HCT116 (cell line): ENCODE measurements at regions not wholly inside any gene's neighbourhood (a gene's known extent, or its start where the extent isn't known, plus 50 kb on each side); places are given as distances from the start of the nearest gene placed in this dataset.

Experiments
- ATAC-seq: fragments of 200-7000 bp; cut with Tn5 transposase; 2 replicates; pipeline ENCODE4 v1.9.1; 2020; ENCODE audit warnings: mild to moderate bottlenecking, moderate library complexity
- BruUV-seq: library from RNA; stranded (reverse); fragments of 400-500 nt; replicated peaks from 2 replicates; lab custom pipeline; 2021; lab: Mats Ljungman, UMichigan
- CTCF ChIA-PET: fragments of 300-600 bp; sonication (Branson Sonifier 250); formaldehyde crosslinking; loops from one replicate; lab custom pipeline; 2021; ENCODE audit warnings: antibody characterized with exemption; lab: Charles Lee
- POLR2A ChIA-PET: fragments of 300-600, 350-600 bp; sonication (Branson Sonifier 250); formaldehyde crosslinking; loops from one replicate; lab custom pipeline; 2021; ENCODE audit warnings: antibody characterized with exemption; lab: Charles Lee
- RAD21 ChIA-PET, 2 experiments: fragments of 300-600 bp; sonication (Branson Sonifier 250); formaldehyde crosslinking; loops; one replicate each; lab custom pipeline; 2023; ENCODE audit warnings: low total read pairs in 2 of 2; ENCODE audit not compliant: uncharacterized antibody in 2 of 2, unreplicated experiment in 2 of 2, low non-redundant PET in 1 of 2; lab: Charles Lee
- DNase-seq: peaks from one replicate; pipeline ENCODE4 v3.0.0-alpha.2; 2010; ENCODE audit warnings: low read depth, low spot score
- H2AFZ ChIP-seq: fragments of 200-600 bp; shearing (Covaris generic), sonication (generic); 2 replicates; pipeline ENCODE4 v1.6.1; 2017; ENCODE audit warnings: low read depth, mixed run types, mixed read lengths, antibody characterized with exemption, low read length; ENCODE audit not compliant: poor library complexity, severe bottlenecking
- H3K27ac ChIP-seq: 2 replicates; pipeline ENCODE4 v1.5.1; 2012; ENCODE audit warnings: low read depth, low read length
- H3K27me3 ChIP-seq: fragments of 200-600 bp; sonication (generic); 2 replicates; pipeline ENCODE4 v1.6.1; 2016; ENCODE audit warnings: mixed run types, low read length, mixed read lengths; ENCODE audit not compliant: insufficient read depth
- H3K36me3 ChIP-seq, 2 experiments: fragments of 200-500 bp in 1 of 2; fragments of 200-600 bp in 1 of 2; sonication (Bioruptor generic) in 1 of 2; sonication (generic) in 1 of 2; 2 replicates each; pipeline versions ENCODE4 v1.5.1 to v1.6.1; 2014 to 2016; ENCODE audit warnings: low read length in 2 of 2, inconsistent platforms in 1 of 2, mixed read lengths in 1 of 2, mixed run types in 1 of 2; ENCODE audit not compliant: insufficient read depth in 2 of 2, control insufficient read depth in 1 of 2
- H3K4me1 ChIP-seq, 2 experiments: fragments of 200-600 bp in 1 of 2; sonication (generic) in 1 of 2; 2 replicates each; pipeline versions ENCODE4 v1.5.1 to v1.6.1; 2012 to 2017; ENCODE audit warnings: low read length in 2 of 2, inconsistent platforms in 1 of 2, mild to moderate bottlenecking in 1 of 2, mixed read lengths in 1 of 2, mixed run types in 1 of 2, moderate library complexity in 1 of 2; ENCODE audit not compliant: insufficient read depth in 2 of 2, control insufficient read depth in 1 of 2
- H3K4me2 ChIP-seq: fragments of 200-600 bp; sonication (generic); 2 replicates; pipeline ENCODE4 v1.6.1; 2017; ENCODE audit warnings: mixed run types, low read length, mixed read lengths
- H3K4me3 ChIP-seq, 2 experiments: fragments of 200-600 bp in 1 of 2; sonication (generic) in 1 of 2; replicated peaks in 1 of 2; 2 replicates each; pipeline ENCODE4 v1.5.1; 2011 to 2016; ENCODE audit warnings: low read length in 2 of 2, control low read depth in 1 of 2, low read depth in 1 of 2, mild to moderate bottlenecking in 1 of 2, mixed read lengths in 1 of 2, mixed run types in 1 of 2
- H3K79me2 ChIP-seq: fragments of 200-600 bp; sonication (generic); 2 replicates; pipeline ENCODE4 v1.6.1; 2017; ENCODE audit warnings: mild to moderate bottlenecking, mixed run types, low read length, moderate library complexity, mixed read lengths; ENCODE audit not compliant: insufficient read depth
- H3K9ac ChIP-seq: fragments of 200-600 bp; sonication (generic); 2 replicates; pipeline ENCODE4 v1.6.1; 2016; ENCODE audit warnings: low read length, mixed read lengths
- H3K9me2 ChIP-seq: fragments of 200-600 bp; sonication (generic), shearing (Covaris generic); 2 replicates; pipeline ENCODE4 v1.6.1; 2017; ENCODE audit warnings: mixed run types, mild to moderate bottlenecking, moderate library complexity; ENCODE audit not compliant: insufficient read depth
- H3K9me3 ChIP-seq, 2 experiments: fragments of 200-500 bp in 1 of 2; fragments of 200-600 bp in 1 of 2; sonication (Bioruptor generic) in 1 of 2; sonication (generic) in 1 of 2; 2 replicates each; pipeline ENCODE4 v1.6.1; 2014 to 2017; ENCODE audit warnings: low read length in 2 of 2, mixed read lengths in 2 of 2, inconsistent platforms in 1 of 2, low read depth in 1 of 2, mild to moderate bottlenecking in 1 of 2, mixed run types in 1 of 2, moderate library complexity in 1 of 2; ENCODE audit not compliant: control insufficient read depth in 1 of 2, insufficient read depth in 1 of 2
- H4K20me1 ChIP-seq: fragments of 200-600 bp; sonication (generic), shearing (Covaris generic); 2 replicates; pipeline ENCODE4 v1.6.1; 2017; ENCODE audit warnings: mixed run types, mild to moderate bottlenecking, moderate library complexity; ENCODE audit not compliant: insufficient read depth
- CBX3 ChIP-seq: IDR thresholded peaks from 2 replicates; pipeline ENCODE4 v1.6.1; 2012; ENCODE audit warnings: low read depth
- JUND ChIP-seq: IDR thresholded peaks from 2 replicates; pipeline ENCODE4 v1.6.1; 2012
- POLR2A ChIP-seq: IDR thresholded peaks from 2 replicates; pipeline ENCODE4 v1.7.0; 2011; ENCODE audit warnings: borderline replicate concordance; ENCODE audit not compliant: insufficient read depth, insufficient read length; ENCODE audit errors: extremely low read depth
- SIN3A ChIP-seq: IDR thresholded peaks from 2 replicates; pipeline ENCODE4 v1.6.1; 2012; ENCODE audit warnings: low read depth
- SP1 ChIP-seq: IDR thresholded peaks from 2 replicates; pipeline ENCODE4 v1.6.1; 2012; ENCODE audit warnings: low read depth
- SRF ChIP-seq: IDR thresholded peaks from 2 replicates; pipeline ENCODE4 v1.6.1; 2012; ENCODE audit warnings: low read depth
- TCF7L2 ChIP-seq: IDR thresholded peaks from 2 replicates; pipeline ENCODE4 v1.7.0; 2011; ENCODE audit warnings: borderline replicate concordance, inconsistent platforms; ENCODE audit not compliant: insufficient read depth, insufficient read length; ENCODE audit errors: extremely low read depth
- YY1 ChIP-seq: IDR thresholded peaks from 2 replicates; pipeline ENCODE4 v1.6.1; 2011; ENCODE audit warnings: low read length, low read depth, moderate library complexity, mild to moderate bottlenecking; ENCODE audit not compliant: insufficient replicate concordance; ENCODE audit errors: extremely low read depth
- ZBTB33 ChIP-seq: IDR thresholded peaks from 2 replicates; pipeline ENCODE4 v1.6.1; 2011; ENCODE audit warnings: mild to moderate bottlenecking, low read length, moderate library complexity; ENCODE audit not compliant: insufficient replicate concordance; ENCODE audit errors: extremely low read depth
- intact Hi-C: fragments of 100-400 bp; cut with micrococcal nuclease; formaldehyde crosslinking; loops from 2 replicates; pipeline ENCODE4 v1.10.0; 2022
- TF ChIP-seq, protein P1 (sequence below), 3 experiments: fragments of 200-600 bp in 1 of 3; sonication (generic) in 1 of 3; IDR thresholded peaks in 2 of 3; conservative IDR thresholded peaks in 1 of 3; 2 replicates each; pipeline ENCODE4 v1.5.1; 2012 to 2017; ENCODE audit warnings: low read depth in 2 of 3, low read length in 2 of 3, antibody characterized with exemption in 1 of 3, borderline replicate concordance in 1 of 3, control low read depth in 1 of 3, mild to moderate bottlenecking in 1 of 3, mixed read lengths in 1 of 3, mixed run types in 1 of 3, moderate library complexity in 1 of 3; ENCODE audit not compliant: insufficient read depth in 1 of 3
- TF ChIP-seq, protein P2 (sequence below): IDR thresholded peaks from 2 replicates; pipeline ENCODE4 v1.6.1; 2012; ENCODE audit warnings: low read depth

DNA sequence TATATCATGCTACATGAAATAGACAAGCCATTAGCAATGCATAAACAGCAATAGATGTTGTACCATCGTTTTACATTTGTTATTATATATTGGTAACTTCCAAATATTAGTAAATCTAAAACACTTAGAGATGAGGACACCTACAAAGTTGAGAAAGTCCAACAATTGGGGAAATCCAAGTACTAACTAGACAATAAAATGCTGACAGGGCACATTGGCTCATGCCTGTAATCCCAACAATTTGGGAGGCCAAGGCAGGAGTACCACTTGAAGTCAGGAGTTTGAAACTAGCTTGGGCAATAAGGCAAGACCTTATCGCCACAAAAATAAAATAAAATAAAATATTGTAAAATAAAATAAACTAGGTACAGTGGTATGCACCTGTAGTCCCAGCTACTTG, 1023.1 kb downstream of the SUCLG1 start:
- Histone ChIP-seq H3K27ac (no peak overlapping the region), H3K9me2 (no peaks in the 10 kb centered on the region), H3K9ac (no peak overlapping the region), H3K36me3 (no peaks in the 10 kb centered on the region), H3K79me2 (no peaks in the 10 kb centered on the region), H3K4me2 (no peak overlapping the region), H3K4me1 (no peaks in the 10 kb centered on the region), H4K20me1 (no peaks in the 10 kb centered on the region), H3K4me3 (no peak overlapping the region), H3K9me3 (no peaks in the 10 kb centered on the region), H3K27me3 (no peaks in the 10 kb centered on the region), H2AFZ (no peak overlapping the region)
- ChIA-PET CTCF (no interaction called here), POLR2A (no interaction called here), RAD21 (no interaction called here)
- ATAC-seq (no peak), DNase-seq (no peak)
- BruUV-seq, result no TSS peak
- intact Hi-C loops, result no loop called here
- no peak for TF ChIP-seq TCF7L2
- no peak for TF ChIP-seq SIN3A
- no peak for TF ChIP-seq SP1
- TF ChIP-seq POLR2A, result no peak
- TF ChIP-seq, protein P1, sequence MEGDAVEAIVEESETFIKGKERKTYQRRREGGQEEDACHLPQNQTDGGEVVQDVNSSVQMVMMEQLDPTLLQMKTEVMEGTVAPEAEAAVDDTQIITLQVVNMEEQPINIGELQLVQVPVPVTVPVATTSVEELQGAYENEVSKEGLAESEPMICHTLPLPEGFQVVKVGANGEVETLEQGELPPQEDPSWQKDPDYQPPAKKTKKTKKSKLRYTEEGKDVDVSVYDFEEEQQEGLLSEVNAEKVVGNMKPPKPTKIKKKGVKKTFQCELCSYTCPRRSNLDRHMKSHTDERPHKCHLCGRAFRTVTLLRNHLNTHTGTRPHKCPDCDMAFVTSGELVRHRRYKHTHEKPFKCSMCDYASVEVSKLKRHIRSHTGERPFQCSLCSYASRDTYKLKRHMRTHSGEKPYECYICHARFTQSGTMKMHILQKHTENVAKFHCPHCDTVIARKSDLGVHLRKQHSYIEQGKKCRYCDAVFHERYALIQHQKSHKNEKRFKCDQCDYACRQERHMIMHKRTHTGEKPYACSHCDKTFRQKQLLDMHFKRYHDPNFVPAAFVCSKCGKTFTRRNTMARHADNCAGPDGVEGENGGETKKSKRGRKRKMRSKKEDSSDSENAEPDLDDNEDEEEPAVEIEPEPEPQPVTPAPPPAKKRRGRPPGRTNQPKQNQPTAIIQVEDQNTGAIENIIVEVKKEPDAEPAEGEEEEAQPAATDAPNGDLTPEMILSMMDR (IDR thresholded peaks at IDR 0.05 in 2 of 3, conservative IDR thresholded peaks at IDR 0.05 in 1 of 3; ENCODE audit: borderline replicate concordance in 1 of 3, insufficient read depth in 1 of 3, low read depth in 2 of 3, low read length in 2 of 3), result no peak
- TF ChIP-seq CBX3, result no peak
- no peak for TF ChIP-seq YY1
- TF ChIP-seq, protein P2, sequence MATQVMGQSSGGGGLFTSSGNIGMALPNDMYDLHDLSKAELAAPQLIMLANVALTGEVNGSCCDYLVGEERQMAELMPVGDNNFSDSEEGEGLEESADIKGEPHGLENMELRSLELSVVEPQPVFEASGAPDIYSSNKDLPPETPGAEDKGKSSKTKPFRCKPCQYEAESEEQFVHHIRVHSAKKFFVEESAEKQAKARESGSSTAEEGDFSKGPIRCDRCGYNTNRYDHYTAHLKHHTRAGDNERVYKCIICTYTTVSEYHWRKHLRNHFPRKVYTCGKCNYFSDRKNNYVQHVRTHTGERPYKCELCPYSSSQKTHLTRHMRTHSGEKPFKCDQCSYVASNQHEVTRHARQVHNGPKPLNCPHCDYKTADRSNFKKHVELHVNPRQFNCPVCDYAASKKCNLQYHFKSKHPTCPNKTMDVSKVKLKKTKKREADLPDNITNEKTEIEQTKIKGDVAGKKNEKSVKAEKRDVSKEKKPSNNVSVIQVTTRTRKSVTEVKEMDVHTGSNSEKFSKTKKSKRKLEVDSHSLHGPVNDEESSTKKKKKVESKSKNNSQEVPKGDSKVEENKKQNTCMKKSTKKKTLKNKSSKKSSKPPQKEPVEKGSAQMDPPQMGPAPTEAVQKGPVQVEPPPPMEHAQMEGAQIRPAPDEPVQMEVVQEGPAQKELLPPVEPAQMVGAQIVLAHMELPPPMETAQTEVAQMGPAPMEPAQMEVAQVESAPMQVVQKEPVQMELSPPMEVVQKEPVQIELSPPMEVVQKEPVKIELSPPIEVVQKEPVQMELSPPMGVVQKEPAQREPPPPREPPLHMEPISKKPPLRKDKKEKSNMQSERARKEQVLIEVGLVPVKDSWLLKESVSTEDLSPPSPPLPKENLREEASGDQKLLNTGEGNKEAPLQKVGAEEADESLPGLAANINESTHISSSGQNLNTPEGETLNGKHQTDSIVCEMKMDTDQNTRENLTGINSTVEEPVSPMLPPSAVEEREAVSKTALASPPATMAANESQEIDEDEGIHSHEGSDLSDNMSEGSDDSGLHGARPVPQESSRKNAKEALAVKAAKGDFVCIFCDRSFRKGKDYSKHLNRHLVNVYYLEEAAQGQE, result no peak
- no peak for TF ChIP-seq SRF
- no peak for TF ChIP-seq JUND
- TF ChIP-seq ZBTB33, result no peak
- TF ChIP-seq, all 23 proteins: peak for 0
